ENCODE measurements at regions not wholly inside any gene's neighbourhood (a gene's known extent, or its start where the extent isn't known, plus 50 kb on each side); places are given as distances from the start of the nearest gene placed in this dataset.

DNA sequence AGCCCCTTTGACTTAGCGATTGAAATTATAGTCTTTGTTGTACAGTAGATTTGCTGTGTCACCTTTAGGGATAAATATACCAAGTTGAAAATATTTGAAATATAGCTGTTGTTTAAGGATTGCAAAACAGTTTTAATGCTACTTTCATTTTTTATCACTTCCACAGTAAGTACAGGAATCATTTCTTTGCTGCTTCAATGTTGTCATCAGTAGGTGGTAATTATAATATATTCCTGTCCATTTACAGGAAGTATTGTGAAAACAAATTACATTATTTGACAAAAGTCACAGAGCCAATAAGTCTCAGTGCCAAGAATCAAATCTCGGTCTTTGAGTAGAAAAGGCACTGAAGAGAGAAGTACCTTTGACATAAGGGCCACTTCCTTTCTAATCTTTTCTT lies 342.6 kb upstream of the RGS6 start:
- TF ChIP-seq, protein P1, sequence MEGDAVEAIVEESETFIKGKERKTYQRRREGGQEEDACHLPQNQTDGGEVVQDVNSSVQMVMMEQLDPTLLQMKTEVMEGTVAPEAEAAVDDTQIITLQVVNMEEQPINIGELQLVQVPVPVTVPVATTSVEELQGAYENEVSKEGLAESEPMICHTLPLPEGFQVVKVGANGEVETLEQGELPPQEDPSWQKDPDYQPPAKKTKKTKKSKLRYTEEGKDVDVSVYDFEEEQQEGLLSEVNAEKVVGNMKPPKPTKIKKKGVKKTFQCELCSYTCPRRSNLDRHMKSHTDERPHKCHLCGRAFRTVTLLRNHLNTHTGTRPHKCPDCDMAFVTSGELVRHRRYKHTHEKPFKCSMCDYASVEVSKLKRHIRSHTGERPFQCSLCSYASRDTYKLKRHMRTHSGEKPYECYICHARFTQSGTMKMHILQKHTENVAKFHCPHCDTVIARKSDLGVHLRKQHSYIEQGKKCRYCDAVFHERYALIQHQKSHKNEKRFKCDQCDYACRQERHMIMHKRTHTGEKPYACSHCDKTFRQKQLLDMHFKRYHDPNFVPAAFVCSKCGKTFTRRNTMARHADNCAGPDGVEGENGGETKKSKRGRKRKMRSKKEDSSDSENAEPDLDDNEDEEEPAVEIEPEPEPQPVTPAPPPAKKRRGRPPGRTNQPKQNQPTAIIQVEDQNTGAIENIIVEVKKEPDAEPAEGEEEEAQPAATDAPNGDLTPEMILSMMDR (IDR thresholded peaks at IDR 0.05; ENCODE audit: poor library complexity, severe bottlenecking), result no peak
- TF ChIP-seq, protein P2, sequence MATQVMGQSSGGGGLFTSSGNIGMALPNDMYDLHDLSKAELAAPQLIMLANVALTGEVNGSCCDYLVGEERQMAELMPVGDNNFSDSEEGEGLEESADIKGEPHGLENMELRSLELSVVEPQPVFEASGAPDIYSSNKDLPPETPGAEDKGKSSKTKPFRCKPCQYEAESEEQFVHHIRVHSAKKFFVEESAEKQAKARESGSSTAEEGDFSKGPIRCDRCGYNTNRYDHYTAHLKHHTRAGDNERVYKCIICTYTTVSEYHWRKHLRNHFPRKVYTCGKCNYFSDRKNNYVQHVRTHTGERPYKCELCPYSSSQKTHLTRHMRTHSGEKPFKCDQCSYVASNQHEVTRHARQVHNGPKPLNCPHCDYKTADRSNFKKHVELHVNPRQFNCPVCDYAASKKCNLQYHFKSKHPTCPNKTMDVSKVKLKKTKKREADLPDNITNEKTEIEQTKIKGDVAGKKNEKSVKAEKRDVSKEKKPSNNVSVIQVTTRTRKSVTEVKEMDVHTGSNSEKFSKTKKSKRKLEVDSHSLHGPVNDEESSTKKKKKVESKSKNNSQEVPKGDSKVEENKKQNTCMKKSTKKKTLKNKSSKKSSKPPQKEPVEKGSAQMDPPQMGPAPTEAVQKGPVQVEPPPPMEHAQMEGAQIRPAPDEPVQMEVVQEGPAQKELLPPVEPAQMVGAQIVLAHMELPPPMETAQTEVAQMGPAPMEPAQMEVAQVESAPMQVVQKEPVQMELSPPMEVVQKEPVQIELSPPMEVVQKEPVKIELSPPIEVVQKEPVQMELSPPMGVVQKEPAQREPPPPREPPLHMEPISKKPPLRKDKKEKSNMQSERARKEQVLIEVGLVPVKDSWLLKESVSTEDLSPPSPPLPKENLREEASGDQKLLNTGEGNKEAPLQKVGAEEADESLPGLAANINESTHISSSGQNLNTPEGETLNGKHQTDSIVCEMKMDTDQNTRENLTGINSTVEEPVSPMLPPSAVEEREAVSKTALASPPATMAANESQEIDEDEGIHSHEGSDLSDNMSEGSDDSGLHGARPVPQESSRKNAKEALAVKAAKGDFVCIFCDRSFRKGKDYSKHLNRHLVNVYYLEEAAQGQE (IDR thresholded peaks at IDR 0.05; ENCODE audit: borderline replicate concordance), result no peak
- TF ChIP-seq MXI1 (conservative IDR thresholded peaks at IDR 0.05; ENCODE audit: poor library complexity, severe bottlenecking), result no peak
- no peak for TF ChIP-seq EP300 (conservative IDR thresholded peaks at IDR 0.05; ENCODE audit: poor library complexity, severe bottlenecking)
- no peak for TF ChIP-seq SMC3 (conservative IDR thresholded peaks at IDR 0.05; ENCODE audit: poor library complexity)
- TF ChIP-seq EZH2 (IDR thresholded peaks at IDR 0.05; ENCODE audit: borderline replicate concordance, insufficient read depth, low read length, poor library complexity, severe bottlenecking), result no peak
- no peak for TF ChIP-seq POLR2AphosphoS5 (IDR thresholded peaks at IDR 0.05)
- no peak for TF ChIP-seq TAF1 (IDR thresholded peaks at IDR 0.05; ENCODE audit: low read depth)
- no peak for TF ChIP-seq RAD21 (conservative IDR thresholded peaks at IDR 0.05)
